GM18868 (cell line): ENCODE measurements at regions not wholly inside any gene's neighbourhood (a gene's known extent, or its start where the extent isn't known, plus 50 kb on each side); places are given as distances from the start of the nearest gene placed in this dataset.

ENCODE experiments used
- ATAC-seq: cut with Tn5 transposase; IDR thresholded peaks from one replicate; pipeline ENCODE4 v1.9.1; 2021; ENCODE audit warnings: mild to moderate bottlenecking, moderate library complexity; ENCODE audit not compliant: unreplicated experiment

DNA sequence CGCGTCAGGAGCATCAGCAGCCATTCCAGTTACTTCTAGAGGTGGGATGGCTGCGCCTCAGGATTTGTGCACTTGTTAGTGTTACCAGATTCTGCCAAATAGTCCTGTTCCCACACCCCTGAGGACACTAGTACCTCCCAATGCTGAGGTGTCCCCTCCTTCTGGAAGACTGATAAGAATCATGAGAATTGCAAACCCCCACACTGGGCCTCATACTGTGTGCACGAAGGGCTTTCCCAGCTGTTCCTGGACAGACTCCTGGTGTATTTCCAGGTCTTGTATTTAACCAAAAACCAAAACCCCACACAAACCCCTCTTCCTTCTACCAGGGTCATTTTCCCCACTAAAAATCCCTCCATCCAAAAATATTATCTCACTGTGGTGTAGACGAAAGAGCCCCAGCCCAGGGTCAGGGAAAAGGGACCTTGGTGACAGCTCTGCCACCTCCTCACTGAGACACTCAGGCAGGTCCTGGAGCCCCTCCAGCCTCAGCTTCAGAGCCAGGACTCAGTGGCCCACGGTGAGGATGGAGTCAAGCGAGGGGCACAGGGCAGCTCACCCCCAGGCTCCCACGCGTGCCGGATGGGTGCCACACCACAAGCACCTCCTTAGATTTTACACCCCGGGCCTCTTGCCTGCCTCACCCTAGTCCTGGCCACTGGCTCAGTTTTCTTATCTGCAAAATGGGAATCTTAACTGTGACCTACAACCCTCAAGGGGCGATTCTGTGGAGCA, 131.4 kb upstream of the RUNX3 start:
- ATAC-seq, result no peak

DNA sequence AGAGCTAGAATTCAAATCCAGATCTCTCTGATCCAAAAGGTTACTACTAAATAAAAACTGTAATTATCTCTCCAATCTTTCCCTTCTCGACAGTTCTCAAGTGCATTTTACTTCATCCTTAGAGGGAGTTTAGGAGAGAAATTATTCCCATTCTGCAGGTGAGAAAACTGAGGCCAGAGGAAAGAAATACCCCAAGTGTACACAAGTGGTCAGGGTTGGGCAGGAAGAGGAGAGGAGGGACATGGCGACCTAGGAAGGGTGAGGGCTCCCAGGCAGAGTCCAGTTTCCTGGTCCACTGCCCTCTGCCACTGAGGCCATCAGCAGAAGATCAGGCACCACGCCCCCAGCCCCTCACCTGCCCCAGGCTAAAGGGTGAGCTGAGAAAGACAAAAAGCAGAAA, 127.1 kb upstream of the RUNX3 start:
- ATAC-seq, result no peak

DNA sequence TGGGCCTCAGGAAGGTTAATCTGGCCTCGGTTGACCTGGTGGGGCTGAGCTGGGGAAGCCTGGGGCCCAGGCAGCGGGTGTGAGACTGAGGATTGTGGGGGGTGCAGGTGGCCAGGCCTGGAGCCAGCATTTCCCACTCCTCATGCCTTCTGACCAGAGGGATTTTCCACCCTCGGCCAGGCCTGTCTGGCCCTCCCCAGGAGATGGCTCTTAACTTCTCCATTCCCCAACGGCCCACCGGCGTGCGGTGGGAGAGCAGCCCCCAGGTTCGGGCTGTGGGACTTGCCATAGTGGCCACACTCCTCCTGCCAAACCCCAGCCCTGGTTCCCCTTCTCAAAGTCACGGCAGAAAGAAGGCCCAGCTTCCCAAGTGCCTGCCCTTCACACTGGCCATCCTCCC, 126.5 kb upstream of the RUNX3 start:
- ATAC-seq, result no peak

DNA sequence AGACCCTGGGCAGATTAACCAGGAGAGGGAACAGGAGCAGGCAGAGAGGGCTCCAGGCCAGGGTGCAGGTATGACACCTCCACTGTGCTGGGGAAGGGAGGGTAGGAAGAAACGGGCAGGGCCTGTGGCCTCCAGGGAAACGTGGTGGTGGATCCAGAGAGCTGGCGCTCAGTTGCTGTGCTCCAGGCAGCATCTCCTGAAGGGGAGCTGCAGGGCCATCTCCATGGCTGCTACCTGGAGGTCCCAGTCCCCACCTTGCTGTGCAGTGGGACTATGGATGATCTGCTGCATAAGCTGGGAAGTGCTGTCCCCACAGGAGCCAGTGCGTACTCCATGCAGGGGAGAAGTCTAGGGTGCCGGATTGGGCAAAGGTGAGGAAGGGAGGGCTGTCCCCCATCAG, 125.9 kb upstream of the RUNX3 start:
- no peak for ATAC-seq

DNA sequence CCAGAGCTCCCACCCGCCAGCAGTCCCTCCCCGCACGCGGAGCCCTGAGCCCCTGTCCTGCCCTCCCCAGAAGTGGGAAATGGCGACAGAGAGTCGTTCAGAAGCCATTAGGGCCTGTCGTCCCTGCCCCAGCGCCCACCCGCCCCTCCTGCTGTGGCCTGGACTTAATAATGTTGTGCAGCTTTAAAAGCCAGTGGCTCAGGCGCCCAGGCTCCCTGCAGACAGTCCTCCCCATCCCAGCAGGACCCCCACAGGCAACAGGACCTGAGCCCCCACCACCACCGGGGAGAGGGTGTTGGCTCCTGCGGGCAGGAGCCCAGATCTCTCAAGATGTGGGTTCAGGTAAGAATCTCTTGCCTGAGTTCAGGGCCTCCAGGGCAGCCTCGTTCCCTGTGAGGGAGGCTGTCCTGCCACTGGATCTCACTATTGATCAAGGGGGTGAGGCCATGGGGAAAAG, 125.3 kb upstream of the RUNX3 start:
- no peak for ATAC-seq

DNA sequence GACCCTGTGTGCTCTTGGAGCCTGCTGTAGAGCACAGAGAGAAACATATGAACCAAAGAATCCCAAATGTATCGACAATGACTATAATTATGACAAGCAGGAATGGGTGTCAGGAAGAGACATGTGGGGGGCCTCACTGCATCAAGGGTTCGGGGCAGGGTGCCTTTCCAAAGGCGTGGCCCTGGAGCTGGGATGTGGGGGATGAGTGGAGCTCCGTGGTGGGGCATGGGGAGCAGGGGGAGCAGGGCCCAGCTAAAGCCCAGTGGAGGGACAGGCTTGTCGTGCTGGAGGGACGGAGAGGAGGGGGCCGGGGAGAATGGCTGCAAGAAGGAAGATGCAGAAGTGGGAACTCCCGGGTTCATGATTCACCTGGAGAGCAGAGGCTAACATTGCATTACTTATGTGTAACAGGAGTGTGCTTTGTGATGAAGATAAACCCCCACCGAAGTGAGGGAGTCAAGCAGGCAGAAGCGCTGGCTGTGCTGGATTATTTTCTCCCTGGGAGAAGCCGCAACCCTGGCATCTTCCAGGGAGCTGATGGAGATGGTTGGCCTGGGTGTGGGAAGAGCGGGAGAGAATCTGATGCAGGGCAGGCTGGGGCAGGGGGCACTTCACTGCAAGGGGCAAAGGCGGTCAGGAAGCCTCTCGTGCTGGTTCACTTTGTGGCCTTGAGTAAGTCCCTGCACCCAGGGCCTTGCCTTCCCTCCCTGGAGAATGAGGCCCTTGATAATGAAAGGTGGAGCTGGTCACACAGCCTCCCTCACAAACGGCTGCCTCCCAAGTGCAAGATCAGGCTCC, 124.6 kb upstream of the RUNX3 start:
- ATAC-seq, result no peak

DNA sequence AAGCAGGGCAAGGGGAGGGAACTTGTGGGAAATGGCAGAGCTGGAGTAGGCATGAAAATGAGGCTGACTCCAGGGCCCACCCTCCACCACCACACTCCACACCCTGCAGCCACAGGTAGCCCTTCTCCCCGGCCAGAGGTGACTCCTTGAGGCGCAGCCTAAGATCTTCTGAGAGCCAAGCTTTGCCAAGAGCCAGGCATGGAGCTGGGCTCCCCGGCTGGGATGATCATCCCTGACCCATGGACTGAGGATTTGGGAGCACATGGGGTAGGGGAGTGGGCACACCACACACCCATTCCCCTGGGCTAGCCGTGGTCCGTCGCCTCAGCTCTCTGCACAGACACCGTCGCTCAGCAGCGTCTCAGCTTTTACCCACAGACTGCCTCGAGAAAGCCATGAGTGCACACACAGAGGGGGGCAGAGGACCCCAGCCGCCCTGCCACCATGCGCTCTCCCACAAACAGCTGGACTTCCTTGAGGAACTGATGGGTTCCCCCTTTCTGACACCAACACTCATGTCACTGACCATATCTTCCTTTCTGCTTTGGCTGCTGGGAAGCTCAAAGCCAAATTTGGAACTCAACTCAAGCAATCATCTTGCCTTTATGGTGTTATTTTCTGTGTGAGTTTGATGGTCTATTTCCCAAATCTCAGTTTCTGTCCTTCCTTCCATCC, 123.6 kb upstream of the RUNX3 start:
- ATAC-seq, result no peak

DNA sequence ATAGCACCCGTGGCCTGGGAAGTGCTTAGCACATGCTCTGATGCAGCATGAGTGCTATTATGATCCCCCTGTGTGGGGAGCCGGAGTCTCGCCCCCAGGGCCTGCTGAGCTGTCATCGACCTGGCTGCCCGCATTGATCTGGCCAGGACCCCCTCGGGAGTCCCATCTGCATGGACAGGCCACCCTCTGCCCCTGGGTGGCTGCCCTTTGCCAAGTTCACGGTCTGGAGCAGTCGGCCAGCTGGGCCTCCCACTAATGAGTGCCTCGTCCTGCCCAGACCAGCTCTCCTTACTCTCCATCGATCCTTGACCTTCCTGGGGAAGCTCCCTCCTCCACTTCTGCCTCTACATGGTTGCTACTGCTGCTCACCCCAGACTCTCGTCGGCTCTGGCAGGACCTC, 121.8 kb upstream of the RUNX3 start:
- no peak for ATAC-seq

DNA sequence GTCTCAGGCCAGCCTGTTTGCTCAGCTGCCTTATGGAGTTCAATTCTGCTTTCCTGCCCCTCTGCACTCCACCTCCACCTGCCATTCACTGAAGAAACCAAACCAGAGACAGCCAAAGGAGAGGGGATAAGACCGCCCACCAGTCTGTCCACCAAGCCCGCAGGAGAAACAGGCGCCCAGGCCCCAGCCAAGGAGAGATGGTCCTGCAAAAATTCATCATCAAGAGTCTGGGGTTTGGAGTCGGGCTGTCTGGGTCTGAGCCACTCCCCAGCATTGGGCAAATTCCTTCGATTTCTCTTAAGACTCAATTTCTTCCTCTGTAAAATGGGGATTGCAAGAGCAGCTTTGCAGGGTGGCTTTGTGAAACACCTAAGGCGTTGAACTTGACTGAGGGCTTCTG, 121.4 kb upstream of the RUNX3 start:
- ATAC-seq, result no peak

DNA sequence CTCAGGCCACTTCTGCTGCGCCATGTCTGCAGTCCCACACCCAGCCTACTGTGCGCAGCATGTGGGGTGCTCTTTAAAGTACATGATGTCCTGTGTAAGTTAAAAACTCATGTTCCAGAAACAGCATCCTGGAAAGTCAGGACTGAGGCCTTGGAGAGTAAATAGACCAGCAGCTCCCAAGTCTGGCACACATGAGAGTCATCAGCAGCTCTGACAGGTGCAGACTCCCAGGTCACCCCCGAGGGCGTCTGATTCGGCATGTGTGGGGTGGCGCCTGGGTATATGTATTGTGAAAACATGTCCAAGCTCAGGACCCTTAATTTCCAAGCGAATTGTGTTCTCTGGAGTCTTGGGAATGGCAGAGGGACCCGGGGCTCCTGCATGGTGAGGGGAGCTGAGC, 120.1 kb upstream of the RUNX3 start:
- ATAC-seq, result no peak

DNA sequence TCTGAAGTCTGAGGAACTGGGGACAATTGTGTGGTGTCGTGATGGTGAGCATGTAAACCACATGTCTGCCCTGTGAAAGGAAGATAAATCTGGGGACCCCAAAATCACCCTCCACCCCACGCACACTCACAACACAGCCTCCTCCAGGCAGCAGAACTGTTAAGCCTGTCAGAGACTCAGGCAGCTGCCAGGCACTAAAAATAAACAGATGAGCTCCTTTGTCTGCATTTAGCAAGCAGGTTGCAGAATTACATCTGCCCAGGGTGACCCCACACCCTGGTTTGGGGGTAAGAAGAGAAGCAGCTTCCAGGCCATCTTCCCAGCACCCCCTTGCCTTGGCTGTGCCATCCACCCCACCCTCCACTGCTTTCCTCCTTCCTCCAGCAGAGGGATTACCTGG, 119.1 kb upstream of the RUNX3 start:
- no peak for ATAC-seq

DNA sequence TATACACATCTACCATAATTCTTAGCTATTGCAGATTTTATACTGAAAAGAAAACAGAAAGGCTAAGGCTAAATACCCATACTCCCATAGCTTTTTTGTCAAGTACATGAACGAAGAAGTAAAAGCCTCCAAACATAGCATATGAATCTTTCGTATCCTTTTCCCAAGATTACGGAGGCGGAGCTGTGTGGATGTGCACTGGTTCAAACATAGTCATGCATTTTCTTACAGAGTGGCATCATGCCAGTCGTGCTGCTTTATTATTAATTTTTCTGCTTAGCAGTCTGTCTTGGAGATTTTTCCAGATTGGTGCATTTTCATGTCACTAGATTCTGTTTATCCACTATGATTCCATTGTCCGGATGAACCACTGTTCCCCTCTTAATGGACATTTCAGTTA, 118.7 kb upstream of the RUNX3 start:
- ATAC-seq, result no peak

DNA sequence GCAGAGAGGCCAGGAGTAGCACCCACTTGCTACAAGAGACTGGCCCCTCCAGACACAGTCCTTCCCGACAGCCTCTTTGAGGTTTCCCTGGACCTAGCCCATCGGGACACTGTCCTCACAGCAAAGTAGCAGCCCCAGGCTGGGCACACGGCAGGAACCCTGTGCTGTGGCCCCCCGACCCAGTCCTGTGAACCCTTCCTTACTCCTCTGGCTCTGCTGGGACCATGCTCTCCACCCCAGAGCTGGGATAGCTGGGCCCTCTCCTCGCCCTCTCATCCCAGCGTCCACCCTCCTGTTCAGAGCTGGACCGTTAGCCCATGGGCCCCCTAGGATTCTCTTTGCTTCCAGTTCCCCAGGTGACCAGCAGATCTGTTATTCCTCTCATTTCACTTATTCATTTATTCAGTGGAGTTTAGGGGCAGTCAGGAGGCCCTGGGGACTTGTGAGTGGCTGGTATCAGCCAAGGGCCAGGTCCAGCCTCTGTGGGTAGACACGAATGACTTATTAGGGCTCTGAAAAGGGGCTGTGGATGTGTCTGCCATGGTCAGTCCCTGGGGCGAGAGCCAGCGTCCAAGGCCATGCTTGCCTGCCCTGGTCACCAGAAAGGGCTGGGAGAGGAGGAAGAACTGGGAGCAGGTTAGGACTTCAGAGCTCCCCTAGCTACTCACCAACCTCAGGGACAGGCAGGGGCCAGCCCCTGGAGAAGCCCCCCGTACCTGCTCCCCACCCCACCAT, 117.6 kb upstream of the RUNX3 start:
- no peak for ATAC-seq

DNA sequence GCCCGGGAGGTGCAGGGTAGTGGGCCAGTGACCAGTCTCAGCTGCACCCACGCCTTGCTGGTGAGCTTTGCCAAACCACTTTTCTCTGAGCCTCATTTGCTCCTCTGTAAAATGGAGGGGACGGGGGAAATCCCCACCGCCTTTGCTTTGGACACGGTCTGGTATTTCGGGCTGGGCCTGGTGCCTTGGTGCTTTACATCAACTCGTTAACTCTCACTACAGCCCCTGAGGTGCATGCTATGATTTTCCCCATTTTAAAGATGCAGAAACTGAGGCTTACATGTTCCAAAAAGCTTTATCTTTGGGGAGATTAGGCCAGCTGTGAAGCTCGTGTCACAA, 116.1 kb upstream of the RUNX3 start:
- ATAC-seq, result no peak

DNA sequence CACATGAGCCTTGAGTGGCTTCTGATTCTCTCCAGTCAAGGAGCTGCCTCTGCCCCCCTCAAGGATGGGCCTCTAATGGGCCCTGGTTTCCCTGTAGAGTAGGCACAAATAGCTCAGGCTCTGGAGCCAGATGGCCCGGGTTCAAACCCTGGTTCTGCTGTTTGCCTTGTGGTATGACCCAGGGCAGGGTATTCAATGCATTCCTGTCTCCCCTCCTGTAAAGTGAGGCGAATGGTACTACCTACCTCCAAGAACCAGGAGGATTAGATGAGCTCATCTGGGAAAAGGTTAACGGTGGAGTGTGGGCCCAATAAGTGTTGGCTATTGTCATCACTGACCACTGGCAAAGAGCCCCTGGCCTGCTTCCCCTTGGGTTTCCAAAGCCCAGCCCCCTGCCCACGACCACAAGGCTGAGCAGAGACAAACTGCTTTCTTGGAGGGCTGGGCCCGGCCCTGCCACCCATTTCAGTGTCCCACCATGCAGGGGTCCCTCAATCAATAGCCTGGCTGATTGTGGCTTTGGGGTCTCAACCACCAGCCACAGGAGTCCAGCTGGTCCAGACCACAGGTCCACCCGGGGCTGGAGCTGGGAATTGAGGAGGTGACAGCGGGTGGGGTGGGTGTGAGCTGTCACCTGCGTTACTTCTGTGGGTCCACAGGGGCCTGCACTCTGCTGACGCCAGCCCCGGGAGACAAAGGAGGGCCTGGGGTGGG, 115.6 kb upstream of the RUNX3 start:
- ATAC-seq, result no peak

DNA sequence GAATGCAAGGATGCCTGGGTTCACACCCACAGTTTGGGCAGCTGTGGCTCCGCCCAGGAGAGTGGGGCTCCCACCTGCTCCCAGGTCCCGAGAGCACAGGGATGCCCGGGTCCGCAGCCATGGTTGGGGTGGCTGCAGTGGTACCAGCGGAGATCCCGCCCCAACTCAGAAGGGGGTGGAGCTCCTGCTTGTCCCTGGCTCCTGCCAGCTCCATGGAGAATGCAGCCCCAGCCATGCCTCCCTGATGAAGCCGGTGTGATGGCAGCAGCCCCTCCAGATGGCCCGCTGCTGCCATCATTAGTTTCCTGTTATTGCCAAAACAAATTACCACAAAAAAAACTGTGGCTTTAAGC, 113.1 kb upstream of the RUNX3 start:
- no peak for ATAC-seq

DNA sequence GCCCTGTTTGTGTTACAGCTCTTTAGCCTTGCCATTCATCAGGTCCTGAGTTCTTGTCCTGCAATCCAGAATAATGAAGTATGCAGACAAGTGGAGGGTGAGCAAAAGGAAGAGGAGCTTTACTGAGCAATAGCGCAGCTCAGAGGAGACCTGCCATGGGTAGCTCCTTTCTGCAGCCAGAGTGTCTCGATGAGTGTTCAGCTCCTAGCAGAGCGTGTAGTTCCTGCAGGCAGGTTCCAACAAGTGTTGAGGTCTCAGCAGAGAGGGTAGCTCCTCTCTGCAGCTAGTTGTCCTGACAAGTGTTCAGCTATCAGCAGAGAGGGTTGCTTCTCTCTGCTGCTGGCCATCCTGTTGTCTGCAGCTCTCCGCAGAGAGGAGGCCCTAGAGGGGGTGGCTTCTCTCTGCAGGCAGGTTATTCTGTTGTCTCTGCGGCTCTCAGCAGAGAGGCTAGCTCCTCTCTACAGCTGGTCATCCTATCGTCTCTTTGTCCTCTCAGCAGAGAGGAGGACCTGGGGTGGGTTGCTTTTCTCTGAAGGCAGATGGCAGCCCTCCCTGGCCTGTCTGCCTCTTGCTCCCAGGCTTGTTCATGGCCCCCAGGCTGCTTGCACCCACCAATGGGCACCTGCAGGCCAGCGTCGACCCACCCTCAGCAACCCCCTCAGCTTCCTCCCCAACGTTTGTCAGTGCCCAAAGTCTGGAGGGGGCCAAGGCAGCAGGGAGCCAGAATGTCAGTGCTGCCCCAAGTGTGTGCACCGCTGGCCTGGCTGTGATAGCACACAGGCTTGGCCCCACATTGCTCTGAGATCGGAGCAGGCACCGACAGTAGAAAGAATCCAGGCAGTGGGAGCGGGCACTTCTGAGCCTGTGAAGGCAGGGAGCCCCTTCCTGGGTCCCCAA, 112.5 kb upstream of the RUNX3 start:
- no peak for ATAC-seq

DNA sequence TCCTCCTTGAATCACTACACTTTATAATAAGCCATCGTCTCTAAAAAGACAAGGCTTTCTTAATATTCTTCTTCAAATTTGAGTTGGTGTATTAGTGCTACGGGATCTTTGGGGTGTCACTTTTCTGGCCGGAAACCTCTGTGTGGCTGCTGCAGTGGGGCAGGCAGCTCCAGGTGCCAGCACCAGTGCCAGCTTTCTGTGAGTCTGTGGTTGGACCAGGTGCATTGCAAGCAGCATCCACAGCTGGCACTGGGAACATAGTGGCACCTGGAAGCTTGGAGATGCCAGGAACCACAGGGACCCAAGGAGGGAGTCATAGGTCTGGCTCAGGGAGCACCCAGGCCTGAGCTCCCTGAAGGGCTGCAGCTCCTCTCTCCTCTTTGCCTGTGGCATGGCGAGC, 111.8 kb upstream of the RUNX3 start:
- no peak for ATAC-seq

DNA sequence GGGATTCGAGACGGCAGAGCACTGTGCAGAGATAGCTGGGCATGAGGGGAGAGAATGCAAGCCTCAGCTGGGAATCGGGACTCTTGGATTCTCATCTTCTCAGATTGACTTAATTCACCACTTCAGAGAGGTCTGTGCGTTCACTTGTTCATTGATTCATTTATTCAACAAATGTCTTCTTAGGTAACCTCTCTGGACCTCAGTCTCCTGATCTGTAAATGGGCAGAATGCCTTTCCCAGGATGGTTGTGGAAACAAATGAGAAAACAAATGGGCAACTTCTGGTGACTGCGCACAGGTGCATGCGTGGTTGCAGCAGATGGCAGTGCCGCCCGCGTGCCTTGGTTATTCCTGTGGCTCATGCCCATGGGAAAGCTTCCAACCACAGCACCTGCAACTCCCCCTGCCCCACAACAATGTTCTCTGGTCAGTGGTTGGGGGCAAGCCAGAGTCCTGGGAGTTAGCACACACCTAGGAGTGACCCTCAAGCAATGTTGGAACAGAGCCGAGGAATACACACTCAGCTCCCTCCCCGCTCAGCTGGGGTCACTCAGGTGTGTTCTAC, 110.1 kb upstream of the RUNX3 start:
- ATAC-seq, result no peak

DNA sequence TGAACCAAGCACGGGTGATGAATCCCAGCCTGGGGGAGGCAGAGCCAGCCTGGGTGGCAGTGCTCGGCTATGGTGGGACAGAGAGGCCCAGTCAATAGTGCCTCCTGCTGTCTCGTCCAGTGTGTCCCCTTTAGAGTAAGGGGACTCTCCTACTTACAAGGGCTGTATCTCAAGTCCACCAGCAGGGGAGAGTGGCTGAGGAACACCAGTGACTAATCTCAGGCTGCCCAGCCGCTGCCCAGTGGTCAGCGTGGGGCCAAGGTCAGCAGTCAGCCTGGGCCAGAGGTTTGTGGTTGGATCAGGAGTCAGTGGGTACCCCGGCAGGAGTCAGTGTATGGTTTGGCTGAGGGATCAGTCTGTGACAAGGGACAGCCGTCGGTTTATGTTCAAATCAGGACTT, 109.2 kb upstream of the RUNX3 start:
- ATAC-seq, result no peak
